Activated naive CD4-positive, alpha-beta T cell treated with anti-CD3 and anti-CD28 coated beads, Interleukin-2, amount 10 ng/mL, durations not matched to agents 7 days and 5 days (primary cell): ENCODE measurements at regions not wholly inside any gene's neighbourhood (a gene's known extent, or its start where the extent isn't known, plus 50 kb on each side); places are given as distances from the start of the nearest gene placed in this dataset.

ENCODE experiments used
- CTCF ChIA-PET: fragments of 350-600 bp; sonication (Branson Sonifier 250); formaldehyde crosslinking; loops from one replicate; lab custom pipeline; 2021; ENCODE audit warnings: antibody characterized with exemption; lab: Charles Lee
- DNase-seq: peaks from one replicate; pipeline ENCODE4 v3.0.0-alpha.2; 2020
- H3K27ac Mint-ChIP-seq: one replicate; pipeline ENCODE4 v1.8.0; 2021; ENCODE audit warnings: mild to moderate bottlenecking, moderate library complexity, mixed read lengths
- H3K27me3 Mint-ChIP-seq: one replicate; pipeline ENCODE4 v1.8.0; 2021; ENCODE audit warnings: mild to moderate bottlenecking, mixed read lengths
- H3K36me3 Mint-ChIP-seq: one replicate; pipeline ENCODE4 v1.8.0; 2021; ENCODE audit warnings: mixed read lengths
- H3K4me1 Mint-ChIP-seq: one replicate; pipeline ENCODE4 v1.8.0; 2021; ENCODE audit warnings: mixed read lengths
- H3K4me3 Mint-ChIP-seq: one replicate; pipeline ENCODE4 v1.8.0; 2021; ENCODE audit warnings: mild to moderate bottlenecking, moderate library complexity, mixed read lengths
- H3K9me3 Mint-ChIP-seq: one replicate; pipeline ENCODE4 v1.8.0; 2021; ENCODE audit warnings: mixed read lengths

DNA sequence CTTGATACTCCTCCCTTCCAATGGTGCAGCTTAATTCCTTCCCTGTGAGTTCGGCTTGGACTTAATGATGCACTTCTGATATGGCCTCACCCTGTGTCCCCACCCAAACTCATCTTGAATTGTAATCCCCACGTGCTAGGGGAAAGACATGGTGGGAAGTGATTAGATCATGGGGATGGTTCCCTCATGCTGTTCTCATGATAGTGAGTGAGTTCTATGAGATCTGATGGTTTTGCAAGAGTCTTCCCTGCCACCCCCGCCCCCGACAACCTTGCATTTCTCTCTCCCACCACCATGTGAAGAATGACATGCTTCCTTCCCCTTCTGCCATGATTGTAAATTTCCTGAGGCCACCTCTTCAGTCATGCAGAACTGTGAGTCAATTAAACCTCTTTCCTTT lies 50.3 kb upstream of the HLA-G start:
- Mint-ChIP-seq H3K36me3 (peaks cover 2% of the 10 kb centered on the region), H3K4me1 (no peaks in the 10 kb centered on the region), H3K9me3 (no peaks in the 10 kb centered on the region), H3K27ac (no peak overlapping the region), H3K4me3 (no peak overlapping the region), H3K27me3 (peaks cover 44% of the 10 kb centered on the region)
- CTCF ChIA-PET: interaction anchor here (1.0 kb wide), 1 partner anchor 76 kb away, joined by 3 read pairs; no protein-coding TSS in a partner anchor
- DNase-seq: no peak
